ENCODE measurements at regions not wholly inside any gene's neighbourhood (a gene's known extent, or its start where the extent isn't known, plus 50 kb on each side); places are given as distances from the start of the nearest gene placed in this dataset.

DNA sequence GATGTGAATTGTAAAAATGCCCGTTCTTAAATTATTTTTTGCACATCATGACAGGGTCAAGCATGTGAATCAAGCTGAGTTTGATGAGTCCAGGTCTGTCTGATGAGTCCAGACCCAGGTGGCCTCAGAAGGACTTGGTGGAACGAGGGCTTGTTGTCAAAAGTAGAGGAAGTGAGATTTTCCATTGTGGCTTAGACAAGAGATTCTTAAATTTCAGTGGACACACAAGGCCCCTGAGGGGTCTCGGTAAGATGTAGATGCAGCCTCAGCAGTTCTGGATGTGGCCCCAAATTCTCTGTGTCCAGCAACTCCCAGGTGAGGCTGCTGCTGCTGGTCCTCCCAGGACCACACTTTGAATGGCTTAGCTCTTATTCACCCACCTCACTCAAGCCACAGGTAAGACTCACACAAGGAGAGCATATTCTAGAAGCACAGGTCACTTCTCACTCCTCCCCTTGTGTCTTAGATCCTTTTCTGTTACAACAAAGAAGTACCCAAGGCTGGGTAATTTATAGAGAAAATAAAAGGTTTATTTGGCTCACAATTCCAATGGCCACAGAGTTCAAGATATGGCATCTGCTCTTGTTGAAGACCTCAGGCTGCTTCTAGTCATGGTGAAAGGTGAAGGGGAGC lies 98.8 kb downstream of the GGTLC2 start:
- H3K9me3 Mint-ChIP-seq = no peaks in the 10 kb centered on the region
- peaks cover 2 to 6% (median 4%) of the 10 kb centered on the region in 3 donors for H3K27me3 Mint-ChIP-seq (ENCODE audit: low read depth in 3 of 3)
- peaks cover 56 to 71% of the 10 kb centered on the region in 2 donors for H3K4me1 Mint-ChIP-seq
- DNase-seq = no peak
- H3K36me3 Mint-ChIP-seq = peaks cover 0 to 10% (median 0%) of the 10 kb centered on the region in 3 donors
- no peak overlapping the region for H3K4me3 Mint-ChIP-seq
- peak overlapping the region in 2 of 6 donors; percentile 48 to 50 for H3K27ac Mint-ChIP-seq

DNA sequence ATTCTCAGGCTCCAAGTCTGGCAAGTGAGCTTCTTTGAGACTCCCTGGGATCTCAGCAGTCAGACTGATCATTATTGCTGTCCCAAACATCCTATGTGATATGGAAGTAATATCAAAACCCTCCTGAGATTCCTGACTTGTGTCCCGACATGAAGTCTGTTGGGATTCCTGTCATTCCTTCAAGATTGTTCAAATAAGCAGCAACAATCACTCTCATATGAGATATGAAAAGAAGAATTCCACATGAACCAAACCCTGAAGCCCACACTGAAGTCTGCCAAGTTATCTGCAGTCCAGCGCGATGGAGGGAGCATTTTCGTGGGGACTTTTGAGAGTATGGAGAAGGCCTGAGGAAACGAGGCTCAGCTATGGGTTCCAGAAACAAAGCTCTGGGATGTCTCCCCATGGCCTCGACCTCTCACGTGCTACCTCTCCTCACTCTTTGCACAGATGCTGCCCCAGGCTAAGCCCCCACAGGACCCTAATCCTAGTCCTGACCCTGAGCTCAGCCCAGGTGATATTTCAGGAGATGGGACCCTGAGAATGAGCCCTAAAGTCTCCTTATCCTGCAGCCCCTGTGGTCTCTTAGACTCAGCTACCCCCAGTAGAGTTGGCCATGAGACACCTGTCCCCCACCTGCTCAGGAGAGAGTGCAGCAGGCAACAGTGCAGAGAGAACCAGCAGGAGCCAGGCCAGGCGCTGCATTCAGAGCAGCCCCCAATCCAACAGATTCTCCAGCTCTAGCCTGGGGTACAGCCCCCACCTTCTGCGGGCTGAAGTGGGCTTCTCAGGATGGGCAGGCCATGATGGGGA lies 100.2 kb downstream of the GGTLC2 start:
- Mint-ChIP-seq H3K27ac (peak overlapping the region in 1 of 6 donors; percentile 46), H3K4me1 (peaks cover 57 to 73% of the 10 kb centered on the region in 2 donors), H3K4me3 (no peak overlapping the region), H3K9me3 (no peaks in the 10 kb centered on the region), H3K27me3 (ENCODE audit: low read depth in 3 of 3) (peaks cover 2 to 6% (median 4%) of the 10 kb centered on the region in 3 donors), H3K36me3 (peaks cover 0 to 10% (median 0%) of the 10 kb centered on the region in 3 donors)
- no peak for DNase-seq

DNA sequence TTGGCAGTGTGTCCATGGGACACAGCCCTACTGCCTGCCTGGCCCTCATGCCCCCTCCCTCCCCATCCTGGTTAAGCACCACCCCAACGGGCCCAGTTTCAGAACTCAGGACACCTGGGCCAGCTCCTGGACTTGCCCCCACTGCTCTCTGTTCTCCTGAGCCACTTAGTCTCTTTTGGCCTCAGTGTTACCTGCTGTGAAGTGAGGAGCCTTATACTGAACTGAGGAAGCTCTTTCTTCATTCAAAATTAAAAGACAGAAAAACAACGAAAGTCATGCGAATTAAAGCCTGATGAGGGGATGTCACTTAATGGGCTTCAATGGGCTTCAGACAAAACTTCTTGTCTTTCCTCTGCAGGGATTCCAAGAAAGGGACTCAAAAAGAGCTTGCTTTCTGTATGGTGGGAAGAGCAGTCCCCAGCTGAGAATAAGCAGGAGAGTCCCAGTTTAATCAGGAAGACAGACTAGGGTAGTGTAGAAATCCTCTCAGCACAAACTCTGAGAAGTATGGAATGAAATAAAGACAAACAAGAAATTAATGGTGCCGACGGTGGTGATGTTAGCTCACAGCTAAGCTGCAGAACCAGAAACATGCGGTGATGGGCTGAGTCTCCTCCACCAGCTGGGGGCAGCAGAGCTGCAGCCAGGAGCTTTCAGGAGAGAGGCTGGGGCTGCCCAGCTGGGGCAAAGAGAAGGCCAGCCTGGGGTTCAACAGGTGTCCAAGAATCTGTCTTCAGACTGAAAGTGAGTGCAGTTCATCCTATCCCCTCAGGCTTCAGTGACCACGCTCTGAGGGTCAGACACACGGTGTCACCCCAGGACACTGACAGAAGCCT lies 101.0 kb downstream of the GGTLC2 start:
- Mint-ChIP-seq H3K27me3 (ENCODE audit: low read depth in 3 of 3) (peaks cover 2 to 6% (median 4%) of the 10 kb centered on the region in 3 donors), H3K27ac (peak overlapping the region in 5 of 6 donors; percentile 32 to 86 (median 62)), H3K36me3 (peaks cover 0 to 6% (median 0%) of the 10 kb centered on the region in 3 donors), H3K4me1 (peaks cover 60 to 76% of the 10 kb centered on the region in 2 donors), H3K4me3 (peak overlapping the region in 3 of 5 donors; percentile 17 to 49 (median 43)), H3K9me3 (no peaks in the 10 kb centered on the region)
- peak; percentile 59 to 69 (median 68) for DNase-seq

DNA sequence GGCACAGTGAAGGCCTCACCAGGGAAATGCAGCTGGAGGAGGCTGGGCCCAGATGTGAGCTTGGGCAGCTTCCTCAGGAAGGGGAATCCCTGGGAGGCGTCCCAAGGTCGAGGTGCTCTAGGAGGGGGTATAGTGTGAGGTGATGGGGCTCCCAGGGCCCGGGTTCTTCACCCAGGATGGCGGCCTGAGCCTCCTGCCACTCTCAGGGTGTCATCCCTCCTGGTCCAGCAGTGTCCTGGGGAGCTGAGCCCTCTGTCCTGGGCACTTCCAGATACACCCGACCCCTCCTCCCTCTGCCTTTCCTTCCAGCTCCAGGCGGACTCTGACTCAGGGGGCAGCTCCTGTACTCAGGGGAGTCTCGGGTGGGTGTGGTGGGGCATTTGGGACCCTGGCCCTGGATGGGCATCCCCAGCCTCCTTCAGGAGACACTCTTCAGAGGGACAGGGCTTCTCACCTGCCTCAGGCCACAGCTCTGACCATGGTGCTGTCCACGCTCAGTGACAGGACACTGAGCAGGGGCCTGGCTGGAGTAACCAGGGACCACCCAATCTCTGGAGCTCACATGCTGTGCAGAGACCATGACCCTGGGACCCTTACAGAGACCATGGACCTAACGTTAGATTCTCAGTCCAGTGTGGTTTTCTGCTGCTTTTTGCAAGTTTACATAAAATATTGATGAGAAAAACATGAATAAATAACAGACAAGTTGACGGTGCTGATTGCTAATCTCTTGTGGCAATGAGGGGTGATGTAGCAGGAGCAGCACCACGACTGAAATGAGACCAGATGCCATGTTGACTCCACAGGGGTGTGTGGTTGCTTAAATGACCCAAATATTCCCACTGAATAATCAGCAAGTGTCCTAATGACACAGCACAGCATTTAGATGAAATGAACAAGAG lies 101.9 kb downstream of the GGTLC2 start:
- Mint-ChIP-seq H3K36me3 (no peaks in the 10 kb centered on the region), H3K4me1 (peaks cover 60 to 78% of the 10 kb centered on the region in 2 donors), H3K4me3 (peak overlapping the region in 4 of 5 donors; percentile 40 to 63 (median 48)), H3K27ac (peak overlapping the region; percentile 48 to 86 (median 82)), H3K9me3 (no peaks in the 10 kb centered on the region), H3K27me3 (ENCODE audit: low read depth in 3 of 3) (peaks cover 1 to 6% (median 2%) of the 10 kb centered on the region in 3 donors)
- no peak for DNase-seq

DNA sequence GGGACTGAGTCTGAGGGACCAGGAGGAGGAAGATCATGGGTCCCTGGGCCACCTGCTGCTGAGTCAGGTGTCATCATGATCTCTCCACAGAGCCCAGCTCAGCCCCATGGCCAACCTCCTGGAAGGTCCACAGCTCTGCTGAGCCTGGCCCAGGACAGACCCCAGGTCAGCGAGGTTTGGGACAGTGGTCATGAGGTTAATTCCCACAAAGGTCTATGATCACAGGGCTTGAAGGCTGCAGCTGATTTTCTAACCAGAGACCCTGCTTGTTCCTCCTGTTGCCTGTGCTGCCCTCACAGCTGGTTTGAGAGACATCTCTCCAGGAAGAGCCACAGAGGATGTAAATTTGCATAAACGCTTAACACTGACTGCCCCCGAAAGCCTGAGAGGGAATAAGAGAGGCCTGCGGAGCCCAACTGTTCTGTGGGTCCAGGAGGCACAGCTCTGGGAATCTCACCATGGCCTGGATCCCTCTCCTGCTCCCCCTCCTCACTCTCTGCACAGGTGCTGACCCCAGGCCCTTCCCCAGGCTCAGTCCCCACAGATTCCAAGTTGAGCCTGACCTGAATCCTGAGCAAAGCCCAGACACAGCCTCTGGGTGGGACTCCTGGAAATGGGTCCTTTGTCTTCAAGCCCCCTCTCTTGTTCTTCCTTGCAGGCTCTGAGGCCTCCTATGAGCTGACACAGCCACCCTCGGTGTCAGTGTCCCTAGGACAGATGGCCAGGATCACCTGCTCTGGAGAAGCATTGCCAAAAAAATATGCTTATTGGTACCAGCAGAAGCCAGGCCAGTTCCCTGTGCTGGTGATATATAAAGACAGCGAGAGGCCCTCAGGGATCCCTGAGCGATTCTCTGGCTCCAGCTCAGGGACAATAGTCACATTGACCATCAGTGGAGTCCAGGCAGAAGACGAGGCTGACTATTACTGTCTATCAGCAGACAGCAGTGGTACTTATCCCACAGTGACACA lies 102.8 kb downstream of the GGTLC2 start:
- Mint-ChIP-seq H3K27ac (peak overlapping the region; percentile 51 to 86 (median 82)), H3K36me3 (no peaks in the 10 kb centered on the region), H3K4me3 (peak overlapping the region in 4 of 5 donors; percentile 40 to 63 (median 48))

DNA sequence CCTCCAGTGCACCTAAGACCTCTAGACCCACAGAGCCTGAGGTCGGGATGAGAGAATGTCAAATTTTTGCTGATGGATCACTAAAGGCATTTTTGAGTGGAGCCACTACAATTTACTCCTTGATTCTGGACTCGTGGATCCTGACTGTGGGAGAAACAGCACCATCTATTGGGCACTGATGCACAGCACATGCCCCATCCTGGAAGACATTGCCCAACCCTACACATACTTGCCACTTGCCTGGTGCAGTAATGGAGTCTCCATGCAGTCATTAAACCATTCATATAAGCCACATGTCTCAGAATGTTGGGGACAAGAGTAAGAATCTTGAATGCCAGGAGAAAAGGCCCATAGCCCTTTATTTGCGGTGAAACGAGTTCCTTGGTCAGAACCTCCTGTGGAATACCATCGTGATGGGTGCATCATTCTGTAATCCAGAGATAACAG lies 103.9 kb downstream of the GGTLC2 start:
- Mint-ChIP-seq H3K9me3 (no peaks in the 10 kb centered on the region), H3K4me1 (peaks cover 59 to 80% of the 10 kb centered on the region in 2 donors), H3K27ac (peak overlapping the region in 5 of 6 donors; percentile 66 to 85 (median 80)), H3K27me3 (ENCODE audit: low read depth in 3 of 3) (peaks cover 2 to 6% (median 4%) of the 10 kb centered on the region in 3 donors), H3K4me3 (peak overlapping the region in 4 of 5 donors; percentile 22 to 74 (median 61)), H3K36me3 (no peaks in the 10 kb centered on the region)
- DNase-seq = peak in 1 of 3 donors; percentile 42

More for the DNA sequence above, 102.8 kb downstream of the GGTLC2 start:
- Mint-ChIP-seq H3K27me3 (ENCODE audit: low read depth in 3 of 3) (peaks cover 1 to 6% (median 2%) of the 10 kb centered on the region in 3 donors), H3K9me3 (no peaks in the 10 kb centered on the region), H3K4me1 (peaks cover 61 to 80% of the 10 kb centered on the region in 2 donors)
- no peak for DNase-seq

DNA sequence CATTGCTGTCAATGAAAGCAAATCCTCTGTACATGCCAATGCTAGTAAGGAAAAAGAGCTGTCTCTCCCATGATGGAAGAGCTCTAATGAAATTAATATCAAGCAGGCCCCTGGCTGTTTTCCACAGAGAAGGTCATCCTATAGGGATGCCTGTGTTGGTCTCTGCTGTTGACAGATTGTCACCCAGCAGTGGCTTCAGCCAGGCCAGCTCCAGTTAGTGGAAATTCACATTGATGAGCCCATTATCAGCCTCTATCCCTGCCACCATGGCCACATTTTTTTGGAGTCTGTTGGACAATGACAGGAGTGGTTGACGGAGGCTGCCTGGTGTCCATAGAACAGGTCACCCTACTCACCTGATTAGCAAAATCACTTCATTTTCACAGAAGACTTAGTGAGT lies 104.3 kb downstream of the GGTLC2 start:
- Mint-ChIP-seq H3K4me3 (no peak overlapping the region), H3K27me3 (ENCODE audit: low read depth in 3 of 3) (peaks cover 2 to 6% (median 2%) of the 10 kb centered on the region in 3 donors), H3K36me3 (no peaks in the 10 kb centered on the region), H3K9me3 (no peaks in the 10 kb centered on the region), H3K4me1 (peaks cover 61 to 80% of the 10 kb centered on the region in 2 donors), H3K27ac (peak overlapping the region in 1 of 6 donors; percentile 84)
- DNase-seq = no peak

DNA sequence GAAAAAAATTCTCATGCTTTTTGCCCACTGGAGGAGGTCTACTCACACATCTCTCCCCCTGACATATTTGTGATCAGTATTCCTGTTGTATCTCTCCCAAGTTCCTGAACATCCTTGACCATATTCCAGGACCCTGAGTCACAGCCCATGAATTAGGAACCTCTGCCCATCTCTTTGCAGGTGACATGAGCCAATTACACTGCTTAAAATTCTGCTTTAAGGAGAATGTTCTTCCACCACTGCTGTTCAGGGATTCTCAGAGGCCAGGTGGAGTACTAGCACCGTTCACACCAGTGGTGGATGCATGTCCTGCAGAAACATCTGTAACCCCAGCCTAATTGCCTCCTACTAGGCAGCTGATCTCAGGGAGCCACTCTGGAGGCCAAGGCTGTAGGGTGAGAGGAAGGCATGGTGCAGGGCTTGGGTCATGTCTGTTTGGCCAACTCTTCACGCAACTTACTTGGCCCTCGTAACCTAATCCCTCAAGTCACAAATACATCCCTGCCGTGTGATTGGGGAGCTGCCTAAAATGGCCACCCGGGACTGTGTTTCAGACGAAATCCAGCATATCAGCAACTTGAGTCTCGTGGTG lies 104.8 kb downstream of the GGTLC2 start:
- H3K4me3 Mint-ChIP-seq = no peak overlapping the region

DNA sequence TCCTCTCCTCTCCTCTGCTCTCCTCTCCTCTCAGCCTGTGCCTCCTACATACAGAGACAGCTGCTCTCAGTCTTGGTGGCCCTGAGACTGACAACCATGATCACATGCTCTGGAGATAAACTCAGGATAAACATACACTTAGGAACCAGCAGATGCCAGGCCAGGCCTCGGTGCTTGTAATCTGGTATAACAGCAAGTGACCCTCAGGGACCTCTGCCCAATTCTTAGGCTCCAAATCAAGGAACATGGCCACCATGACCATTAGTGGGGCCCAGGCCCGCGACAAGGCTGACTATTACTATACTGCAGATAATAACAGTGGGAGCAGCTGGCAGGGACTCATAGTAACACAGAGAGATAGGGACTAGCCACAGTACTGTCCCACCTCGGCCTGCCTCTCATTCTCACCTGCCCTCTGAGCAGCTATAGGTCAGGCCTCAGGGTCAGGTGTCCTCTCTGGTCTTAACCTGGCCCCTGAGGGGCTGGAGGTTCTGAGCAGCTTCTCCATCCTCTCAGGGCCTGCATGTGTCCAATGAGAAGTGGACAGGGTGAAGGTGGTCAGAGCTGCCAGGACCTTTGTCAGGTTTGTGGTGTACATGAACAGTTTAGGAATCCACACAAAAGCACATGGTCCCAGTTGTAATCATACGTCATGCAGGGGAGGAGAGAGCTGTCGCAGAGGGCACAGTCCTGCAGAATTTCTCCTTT lies 106.1 kb downstream of the GGTLC2 start:
- no peaks in the 10 kb centered on the region for H3K9me3 Mint-ChIP-seq
- no peak for DNase-seq
- no peaks in the 10 kb centered on the region for H3K36me3 Mint-ChIP-seq
- H3K27me3 Mint-ChIP-seq (ENCODE audit: low read depth in 3 of 3) = peaks cover 2 to 6% (median 2%) of the 10 kb centered on the region in 3 donors
- H3K4me1 Mint-ChIP-seq = peaks cover 74 to 90% of the 10 kb centered on the region in 2 donors
- no peak overlapping the region for H3K4me3 Mint-ChIP-seq
- peak overlapping the region in 3 of 6 donors; percentile 33 to 91 (median 63) for H3K27ac Mint-ChIP-seq

More for the DNA sequence above, 104.8 kb downstream of the GGTLC2 start:
- no peaks in the 10 kb centered on the region for H3K36me3 Mint-ChIP-seq
- H3K27ac Mint-ChIP-seq = peak overlapping the region in 3 of 6 donors; percentile 21 to 68 (median 58)
- no peaks in the 10 kb centered on the region for H3K9me3 Mint-ChIP-seq
- no peak for DNase-seq
- H3K27me3 Mint-ChIP-seq (ENCODE audit: low read depth in 3 of 3) = peaks cover 2 to 6% (median 2%) of the 10 kb centered on the region in 3 donors
- peaks cover 66 to 83% of the 10 kb centered on the region in 2 donors for H3K4me1 Mint-ChIP-seq

DNA sequence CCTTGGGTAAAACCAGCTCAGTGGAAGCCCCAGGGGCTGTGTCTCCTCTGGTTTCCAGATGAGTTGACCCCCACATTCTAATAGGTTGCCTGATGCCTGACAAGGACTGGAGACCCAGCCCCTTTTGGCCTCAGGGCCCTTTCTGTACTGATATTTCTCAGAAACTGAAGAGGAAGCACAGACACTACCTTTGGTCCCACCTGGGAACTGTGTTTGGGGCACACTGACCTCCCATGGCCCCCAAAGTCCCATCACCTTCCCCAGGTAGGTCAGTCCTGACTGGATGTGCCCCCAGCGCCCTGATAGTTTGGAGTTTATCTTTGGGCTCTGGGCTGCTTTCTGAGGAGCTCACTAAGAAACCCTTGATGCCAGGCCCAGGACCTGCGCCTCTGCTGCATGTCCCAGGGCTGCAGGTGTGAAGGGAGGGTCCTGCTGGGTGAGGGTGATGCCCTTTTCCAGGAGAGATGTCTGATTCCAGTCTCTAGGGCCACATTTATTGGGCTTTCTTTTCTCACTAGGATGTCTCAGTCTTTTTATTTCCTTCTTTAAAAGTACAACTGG lies 106.7 kb downstream of the GGTLC2 start:
- Mint-ChIP-seq H3K27me3 (ENCODE audit: low read depth in 3 of 3) (peaks cover 0 to 6% (median 2%) of the 10 kb centered on the region in 3 donors), H3K4me1 (peaks cover 74 to 90% of the 10 kb centered on the region in 2 donors), H3K4me3 (no peak overlapping the region), H3K27ac (no peak overlapping the region), H3K9me3 (no peaks in the 10 kb centered on the region), H3K36me3 (no peaks in the 10 kb centered on the region)
- no peak for DNase-seq

DNA sequence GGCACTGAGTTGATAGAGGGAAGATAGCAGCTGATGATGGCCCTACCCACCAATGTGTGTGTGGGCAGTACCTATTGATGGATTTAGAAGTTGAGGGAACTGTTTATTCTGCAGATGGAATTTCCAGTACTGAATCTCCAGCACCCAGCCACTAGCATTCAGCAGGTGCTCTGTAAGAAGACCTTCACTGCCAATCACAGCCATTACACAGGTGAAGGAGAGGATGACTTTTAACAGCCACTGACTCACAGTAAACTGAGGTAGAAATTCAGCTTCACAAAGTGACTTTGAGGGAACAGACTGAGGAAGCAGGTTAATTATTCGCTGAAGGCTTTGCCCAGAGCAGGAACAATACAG lies 107.8 kb downstream of the GGTLC2 start:
- no peak for DNase-seq
- peaks cover 75 to 91% of the 10 kb centered on the region in 2 donors for H3K4me1 Mint-ChIP-seq
- peaks cover 0 to 5% (median 3%) of the 10 kb centered on the region in 3 donors for H3K27me3 Mint-ChIP-seq (ENCODE audit: low read depth in 3 of 3)
- no peaks in the 10 kb centered on the region for H3K9me3 Mint-ChIP-seq
- H3K27ac Mint-ChIP-seq = peak overlapping the region in 5 of 6 donors; percentile 12 to 65 (median 40)
- H3K4me3 Mint-ChIP-seq = no peak overlapping the region
- H3K36me3 Mint-ChIP-seq = no peaks in the 10 kb centered on the region

All from immature natural killer cell (primary cell).